GM18858 (cell line): ENCODE measurements at regions not wholly inside any gene's neighbourhood (a gene's known extent, or its start where the extent isn't known, plus 50 kb on each side); places are given as distances from the start of the nearest gene placed in this dataset.

ENCODE experiments used
- ATAC-seq: cut with Tn5 transposase; IDR thresholded peaks from one replicate; pipeline ENCODE4 v1.9.1; 2021; ENCODE audit not compliant: unreplicated experiment

GRCh38 chr22:22433770-22434169, 74.8 kb downstream of the ZNF280B start:
- no peak for ATAC-seq
